ENCODE measurements at regions not wholly inside any gene's neighbourhood (a gene's known extent, or its start where the extent isn't known, plus 50 kb on each side); places are given as distances from the start of the nearest gene placed in this dataset.

- DNase-seq (ENCODE audit: low spot score) = no peak
- WGBS = 85% methylated on average over 3 of the region's 3 CpGs
- TF ChIP-seq, protein P1, sequence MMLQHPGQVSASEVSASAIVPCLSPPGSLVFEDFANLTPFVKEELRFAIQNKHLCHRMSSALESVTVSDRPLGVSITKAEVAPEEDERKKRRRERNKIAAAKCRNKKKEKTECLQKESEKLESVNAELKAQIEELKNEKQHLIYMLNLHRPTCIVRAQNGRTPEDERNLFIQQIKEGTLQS (IDR thresholded peaks at IDR 0.05) = no peak
- TF ChIP-seq TAF1 (conservative IDR thresholded peaks at IDR 0.05) (no peak), FOXA2 (IDR thresholded peaks at IDR 0.05) (no peak), RXRA (IDR thresholded peaks at IDR 0.05) (no peak), SP1 (IDR thresholded peaks at IDR 0.05) (no peak), CTCF (IDR thresholded peaks at IDR 0.05; ENCODE audit: low read depth, low read length, missing input control) (no peak), HNF4G (IDR thresholded peaks at IDR 0.05) (no peak), NR2F2 (IDR thresholded peaks at IDR 0.05) (no peak), EGR1 (IDR thresholded peaks at IDR 0.05; ENCODE audit: low read depth in 2 of 2) (no peak), FOXA1 (IDR thresholded peaks at IDR 0.05) (no peak), HNF4A (conservative IDR thresholded peaks at IDR 0.05) (no peak), MAX (IDR thresholded peaks at IDR 0.05) (no peak), GABPA (IDR thresholded peaks at IDR 0.05 in 1 of 2, conservative IDR thresholded peaks at IDR 0.05 in 1 of 2) (no peak)
- TF ChIP-seq, protein P2, sequence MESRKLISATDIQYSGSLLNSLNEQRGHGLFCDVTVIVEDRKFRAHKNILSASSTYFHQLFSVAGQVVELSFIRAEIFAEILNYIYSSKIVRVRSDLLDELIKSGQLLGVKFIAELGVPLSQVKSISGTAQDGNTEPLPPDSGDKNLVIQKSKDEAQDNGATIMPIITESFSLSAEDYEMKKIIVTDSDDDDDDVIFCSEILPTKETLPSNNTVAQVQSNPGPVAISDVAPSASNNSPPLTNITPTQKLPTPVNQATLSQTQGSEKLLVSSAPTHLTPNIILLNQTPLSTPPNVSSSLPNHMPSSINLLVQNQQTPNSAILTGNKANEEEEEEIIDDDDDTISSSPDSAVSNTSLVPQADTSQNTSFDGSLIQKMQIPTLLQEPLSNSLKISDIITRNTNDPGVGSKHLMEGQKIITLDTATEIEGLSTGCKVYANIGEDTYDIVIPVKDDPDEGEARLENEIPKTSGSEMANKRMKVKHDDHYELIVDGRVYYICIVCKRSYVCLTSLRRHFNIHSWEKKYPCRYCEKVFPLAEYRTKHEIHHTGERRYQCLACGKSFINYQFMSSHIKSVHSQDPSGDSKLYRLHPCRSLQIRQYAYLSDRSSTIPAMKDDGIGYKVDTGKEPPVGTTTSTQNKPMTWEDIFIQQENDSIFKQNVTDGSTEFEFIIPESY (IDR thresholded peaks at IDR 0.05) = no peak
- TF ChIP-seq, protein P3, sequence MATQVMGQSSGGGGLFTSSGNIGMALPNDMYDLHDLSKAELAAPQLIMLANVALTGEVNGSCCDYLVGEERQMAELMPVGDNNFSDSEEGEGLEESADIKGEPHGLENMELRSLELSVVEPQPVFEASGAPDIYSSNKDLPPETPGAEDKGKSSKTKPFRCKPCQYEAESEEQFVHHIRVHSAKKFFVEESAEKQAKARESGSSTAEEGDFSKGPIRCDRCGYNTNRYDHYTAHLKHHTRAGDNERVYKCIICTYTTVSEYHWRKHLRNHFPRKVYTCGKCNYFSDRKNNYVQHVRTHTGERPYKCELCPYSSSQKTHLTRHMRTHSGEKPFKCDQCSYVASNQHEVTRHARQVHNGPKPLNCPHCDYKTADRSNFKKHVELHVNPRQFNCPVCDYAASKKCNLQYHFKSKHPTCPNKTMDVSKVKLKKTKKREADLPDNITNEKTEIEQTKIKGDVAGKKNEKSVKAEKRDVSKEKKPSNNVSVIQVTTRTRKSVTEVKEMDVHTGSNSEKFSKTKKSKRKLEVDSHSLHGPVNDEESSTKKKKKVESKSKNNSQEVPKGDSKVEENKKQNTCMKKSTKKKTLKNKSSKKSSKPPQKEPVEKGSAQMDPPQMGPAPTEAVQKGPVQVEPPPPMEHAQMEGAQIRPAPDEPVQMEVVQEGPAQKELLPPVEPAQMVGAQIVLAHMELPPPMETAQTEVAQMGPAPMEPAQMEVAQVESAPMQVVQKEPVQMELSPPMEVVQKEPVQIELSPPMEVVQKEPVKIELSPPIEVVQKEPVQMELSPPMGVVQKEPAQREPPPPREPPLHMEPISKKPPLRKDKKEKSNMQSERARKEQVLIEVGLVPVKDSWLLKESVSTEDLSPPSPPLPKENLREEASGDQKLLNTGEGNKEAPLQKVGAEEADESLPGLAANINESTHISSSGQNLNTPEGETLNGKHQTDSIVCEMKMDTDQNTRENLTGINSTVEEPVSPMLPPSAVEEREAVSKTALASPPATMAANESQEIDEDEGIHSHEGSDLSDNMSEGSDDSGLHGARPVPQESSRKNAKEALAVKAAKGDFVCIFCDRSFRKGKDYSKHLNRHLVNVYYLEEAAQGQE (IDR thresholded peaks at IDR 0.05) = no peak
These were observed 602.7 kb upstream of the SORCS1 start for GRCh38 chr10:107767185-107767584.

GRCh38 chr10:107754814-107755213 is 590.3 kb upstream of the SORCS1 start:
- no peak for DNase-seq (ENCODE audit: low spot score)
- H3K36me3 ChIP-seq (ENCODE audit: control insufficient read depth in 4 of 4, insufficient read depth in 3 of 4, low read depth in 1 of 4, low read length in 3 of 4) = no peaks in the 10 kb centered on the region
- no peak overlapping the region for H3K27ac ChIP-seq (ENCODE audit: low read depth in 1 of 2, low read length in 2 of 2)
- no peaks in the 10 kb centered on the region for H3K9me3 ChIP-seq (ENCODE audit: control insufficient read depth in 4 of 4, low read length in 3 of 4)
- no peak overlapping the region for H3K9ac ChIP-seq (ENCODE audit: low read depth in 1 of 2, low read length in 2 of 2)
- H3K4me3 ChIP-seq (ENCODE audit: low read depth in 1 of 3, low read length in 3 of 3) = no peak overlapping the region
- H3K4me1 ChIP-seq (ENCODE audit: control insufficient read depth in 4 of 4, insufficient read depth in 4 of 4, low read length in 3 of 4) = no peaks in the 10 kb centered on the region
- WGBS = 75% methylated on average over 2 of the region's 2 CpGs
- peaks cover 0 to 3% (median 0%) of the 10 kb centered on the region in 4 donors for H3K27me3 ChIP-seq (ENCODE audit: control insufficient read depth in 4 of 4, insufficient read depth in 4 of 4, low read length in 3 of 4)
- TF ChIP-seq CTCF (IDR thresholded peaks at IDR 0.05; ENCODE audit: low read depth, low read length, missing input control) (no peak), YY1 (IDR thresholded peaks at IDR 0.05) (no peak), MAX (IDR thresholded peaks at IDR 0.05) (no peak), HNF4A (conservative IDR thresholded peaks at IDR 0.05) (no peak), SP1 (IDR thresholded peaks at IDR 0.05) (no peak), TAF1 (conservative IDR thresholded peaks at IDR 0.05) (no peak), JUND (IDR thresholded peaks at IDR 0.05) (no peak), EGR1 (IDR thresholded peaks at IDR 0.05; ENCODE audit: low read depth in 2 of 2) (no peak)
- TF ChIP-seq, protein P3 (IDR thresholded peaks at IDR 0.05) = no peak

More at GRCh38 chr10:107767185-107767584, 602.7 kb upstream of the SORCS1 start:
- no peak overlapping the region for H3K4me3 ChIP-seq (ENCODE audit: low read depth in 1 of 3, low read length in 3 of 3)
- H3K36me3 ChIP-seq (ENCODE audit: control insufficient read depth in 4 of 4, insufficient read depth in 3 of 4, low read depth in 1 of 4, low read length in 3 of 4) = no peaks in the 10 kb centered on the region
- no peaks in the 10 kb centered on the region for H3K9me3 ChIP-seq (ENCODE audit: control insufficient read depth in 4 of 4, low read length in 3 of 4)
- H3K27me3 ChIP-seq (ENCODE audit: control insufficient read depth in 4 of 4, insufficient read depth in 4 of 4, low read length in 3 of 4) = peaks cover 0 to 6% (median 0%) of the 10 kb centered on the region in 4 donors
- no peaks in the 10 kb centered on the region for H3K4me1 ChIP-seq (ENCODE audit: control insufficient read depth in 4 of 4, insufficient read depth in 4 of 4, low read length in 3 of 4)
- H3K27ac ChIP-seq (ENCODE audit: low read depth in 1 of 2, low read length in 2 of 2) = no peak overlapping the region
- no peak overlapping the region for H3K9ac ChIP-seq (ENCODE audit: low read depth in 1 of 2, low read length in 2 of 2)

All from liver (tissue), 8 donors.